ENCODE measurements at regions not wholly inside any gene's neighbourhood (a gene's known extent, or its start where the extent isn't known, plus 50 kb on each side); places are given as distances from the start of the nearest gene placed in this dataset.

GRCh38 chr16:9232102-9232770 lies 140.8 kb downstream of the HAPSTR1 start:
- TF ChIP-seq CTCF (IDR thresholded peaks at IDR 0.05; ENCODE audit: extremely low read depth in 1 of 2, insufficient read depth in 1 of 2, low read depth in 1 of 2, low read length in 2 of 2) (no peak), MAX (IDR thresholded peaks at IDR 0.05; ENCODE audit: insufficient read depth, insufficient read length) (no peak), FOS (IDR thresholded peaks at IDR 0.05; ENCODE audit: borderline replicate concordance, insufficient read depth, low read length) (no peak), EZH2 (IDR thresholded peaks at IDR 0.05; ENCODE audit: borderline replicate concordance, low read depth, low read length, severe bottlenecking) (no peak), POLR2A (IDR thresholded peaks at IDR 0.05; ENCODE audit: low read depth, low read length) (no peak), GATA2 (IDR thresholded peaks at IDR 0.05; ENCODE audit: insufficient read depth, insufficient read length, low read depth, low read length) (no peak)
